GM18951 (cell line): ENCODE measurements at regions not wholly inside any gene's neighbourhood (a gene's known extent, or its start where the extent isn't known, plus 50 kb on each side); places are given as distances from the start of the nearest gene placed in this dataset.

Experiments
- POLR2A ChIP-seq: IDR thresholded peaks from 4 replicates; pipeline ENCODE4 v1.6.1; 2011; ENCODE audit warnings: mild to moderate bottlenecking; ENCODE audit not compliant: insufficient read length, insufficient read depth; ENCODE audit errors: extremely low read depth
- in situ Hi-C: fragments of 300-500 bp; cut with MboI; formaldehyde crosslinking; loops from one replicate; pipeline ENCODE4 v1.12.0; 2022; ENCODE audit warnings: low sequenced_read_pairs, mixed read lengths, inconsistent platforms; ENCODE audit not compliant: unreplicated experiment

GRCh38 chr5:168172760-168173223, 118.7 kb upstream of the WWC1 start:
- in situ Hi-C loops, result no loop called here
- TF ChIP-seq POLR2A, result no peak

GRCh38 chr5:168174376-168174775, 117.1 kb upstream of the WWC1 start:
- in situ Hi-C loops, result no loop called here
- no peak for TF ChIP-seq POLR2A

GRCh38 chr5:168176251-168176650, 115.2 kb upstream of the WWC1 start:
- TF ChIP-seq POLR2A, result no peak
- in situ Hi-C loops, result no loop called here

GRCh38 chr5:168176941-168177340, 114.5 kb upstream of the WWC1 start:
- in situ Hi-C loops, result no loop called here
- TF ChIP-seq POLR2A, result no peak

GRCh38 chr5:168177831-168178450, 113.5 kb upstream of the WWC1 start:
- in situ Hi-C loops, result no loop called here
- no peak for TF ChIP-seq POLR2A

GRCh38 chr5:168179192-168179593, 112.3 kb upstream of the WWC1 start:
- in situ Hi-C loops, result no loop called here
- no peak for TF ChIP-seq POLR2A

GRCh38 chr5:168182269-168182668, 109.2 kb upstream of the WWC1 start:
- in situ Hi-C loops, result no loop called here
- TF ChIP-seq POLR2A, result no peak

GRCh38 chr5:168184103-168184502, 107.3 kb upstream of the WWC1 start:
- no peak for TF ChIP-seq POLR2A
- in situ Hi-C loops, result no loop called here

- in situ Hi-C loops, result no loop called here
- no peak for TF ChIP-seq POLR2A
Measured at GRCh38 chr5:168186289-168187074, 105.0 kb upstream of the WWC1 start.

GRCh38 chr5:168187614-168188013, 103.8 kb upstream of the WWC1 start:
- TF ChIP-seq POLR2A, result no peak
- in situ Hi-C loops, result no loop called here

- no peak for TF ChIP-seq POLR2A
- in situ Hi-C loops, result no loop called here
Measured at GRCh38 chr5:168188182-168188581, 103.3 kb upstream of the WWC1 start.

- in situ Hi-C loops, result no loop called here
- TF ChIP-seq POLR2A, result no peak
Measured at GRCh38 chr5:168192120-168192519, 99.3 kb upstream of the WWC1 start.

- TF ChIP-seq POLR2A, result no peak
- in situ Hi-C loops, result no loop called here
Measured at GRCh38 chr5:168193493-168194250, 97.8 kb upstream of the WWC1 start.

- in situ Hi-C loops, result no loop called here
- TF ChIP-seq POLR2A, result no peak
Measured at GRCh38 chr5:168195110-168195509, 96.3 kb upstream of the WWC1 start.

GRCh38 chr5:168198359-168198758, 93.1 kb upstream of the WWC1 start:
- TF ChIP-seq POLR2A, result no peak
- in situ Hi-C loops, result no loop called here
